Activated CD8-positive, alpha-beta memory T cell treated with anti-CD3 and anti-CD28 coated beads for 24 hours (primary cell): ENCODE measurements at regions not wholly inside any gene's neighbourhood (a gene's known extent, or its start where the extent isn't known, plus 50 kb on each side); places are given as distances from the start of the nearest gene placed in this dataset.

Experiments used
- DNase-seq: peaks from one replicate; pipeline ENCODE4 v3.0.0-alpha.2; 2020

- DNase-seq, result no peak
Measured at GRCh38 chr2:146158072-146158674, 1638.3 kb upstream of the ZEB2 start.

GRCh38 chr2:146147448-146148012 lies 1627.6 kb upstream of the ZEB2 start:
- no peak for DNase-seq

- no peak for DNase-seq
Measured at GRCh38 chr2:146143971-146144370, 1624.1 kb upstream of the ZEB2 start.

- DNase-seq, result no peak
Measured at GRCh38 chr2:146138820-146139219, 1618.9 kb upstream of the ZEB2 start.

- DNase-seq, result no peak
Measured at GRCh38 chr2:146135245-146135644, 1615.3 kb upstream of the ZEB2 start.

GRCh38 chr2:146131785-146132184 lies 1611.9 kb upstream of the ZEB2 start:
- no peak for DNase-seq

- DNase-seq, result no peak
Measured at GRCh38 chr2:146131048-146131447, 1611.1 kb upstream of the ZEB2 start.

GRCh38 chr2:146130290-146130689 lies 1610.4 kb upstream of the ZEB2 start:
- DNase-seq, result no peak

GRCh38 chr2:146129231-146129630 lies 1609.3 kb upstream of the ZEB2 start:
- no peak for DNase-seq

- no peak for DNase-seq
Measured at GRCh38 chr2:146128216-146128615, 1608.3 kb upstream of the ZEB2 start.

GRCh38 chr2:146125551-146125950 lies 1605.6 kb upstream of the ZEB2 start:
- no peak for DNase-seq

- no peak for DNase-seq
Measured at GRCh38 chr2:146124741-146125140, 1604.8 kb upstream of the ZEB2 start.

GRCh38 chr2:146123714-146124113 lies 1603.8 kb upstream of the ZEB2 start:
- DNase-seq, result no peak

GRCh38 chr2:146123256-146123655 lies 1603.3 kb upstream of the ZEB2 start:
- no peak for DNase-seq

GRCh38 chr2:146119586-146119985 lies 1599.7 kb upstream of the ZEB2 start:
- no peak for DNase-seq

GRCh38 chr2:146108993-146109392 lies 1589.1 kb upstream of the ZEB2 start:
- DNase-seq, result no peak

- no peak for DNase-seq
Measured at GRCh38 chr2:146094185-146094584, 1574.3 kb upstream of the ZEB2 start.

GRCh38 chr2:146081459-146081858 lies 1561.5 kb upstream of the ZEB2 start:
- no peak for DNase-seq

GRCh38 chr2:146080925-146081324 lies 1561.0 kb upstream of the ZEB2 start:
- no peak for DNase-seq

- DNase-seq, result no peak
Measured at GRCh38 chr2:146079216-146079615, 1559.3 kb upstream of the ZEB2 start.

GRCh38 chr2:146077156-146077555 lies 1557.2 kb upstream of the ZEB2 start:
- DNase-seq, result no peak

GRCh38 chr2:146068051-146068450 lies 1548.1 kb upstream of the ZEB2 start:
- DNase-seq, result no peak

GRCh38 chr2:146048141-146048540 lies 1528.2 kb upstream of the ZEB2 start:
- no peak for DNase-seq

GRCh38 chr2:146041274-146041910 lies 1521.5 kb upstream of the ZEB2 start:
- DNase-seq, result no peak

GRCh38 chr2:146040051-146040450 lies 1520.1 kb upstream of the ZEB2 start:
- DNase-seq, result no peak
